ENCODE measurements at regions not wholly inside any gene's neighbourhood (a gene's known extent, or its start where the extent isn't known, plus 50 kb on each side); places are given as distances from the start of the nearest gene placed in this dataset.

- TF ChIP-seq SP1 (IDR thresholded peaks at IDR 0.05) (no peak), CTBP1 (IDR thresholded peaks at IDR 0.05; ENCODE audit: borderline replicate concordance) (no peak), SUZ12 (IDR thresholded peaks at IDR 0.05) (no peak), LEF1 (IDR thresholded peaks at IDR 0.05; ENCODE audit: borderline replicate concordance) (no peak), ZNF384 (IDR thresholded peaks at IDR 0.05) (no peak), NFRKB (IDR thresholded peaks at IDR 0.05) (no peak), BHLHE40 (IDR thresholded peaks at IDR 0.05; ENCODE audit: borderline replicate concordance) (no peak), ELF4 (IDR thresholded peaks at IDR 0.05) (no peak)
- TF ChIP-seq, protein P1, sequence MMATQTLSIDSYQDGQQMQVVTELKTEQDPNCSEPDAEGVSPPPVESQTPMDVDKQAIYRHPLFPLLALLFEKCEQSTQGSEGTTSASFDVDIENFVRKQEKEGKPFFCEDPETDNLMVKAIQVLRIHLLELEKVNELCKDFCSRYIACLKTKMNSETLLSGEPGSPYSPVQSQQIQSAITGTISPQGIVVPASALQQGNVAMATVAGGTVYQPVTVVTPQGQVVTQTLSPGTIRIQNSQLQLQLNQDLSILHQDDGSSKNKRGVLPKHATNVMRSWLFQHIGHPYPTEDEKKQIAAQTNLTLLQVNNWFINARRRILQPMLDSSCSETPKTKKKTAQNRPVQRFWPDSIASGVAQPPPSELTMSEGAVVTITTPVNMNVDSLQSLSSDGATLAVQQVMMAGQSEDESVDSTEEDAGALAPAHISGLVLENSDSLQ (IDR thresholded peaks at IDR 0.05), result no peak
Measured at GRCh38 chr10:121113911-121114310, 262.7 kb downstream of the WDR11 start.

Data from HEK293T (cell line).